ENCODE measurements at regions not wholly inside any gene's neighbourhood (a gene's known extent, or its start where the extent isn't known, plus 50 kb on each side); places are given as distances from the start of the nearest gene placed in this dataset.

DNA sequence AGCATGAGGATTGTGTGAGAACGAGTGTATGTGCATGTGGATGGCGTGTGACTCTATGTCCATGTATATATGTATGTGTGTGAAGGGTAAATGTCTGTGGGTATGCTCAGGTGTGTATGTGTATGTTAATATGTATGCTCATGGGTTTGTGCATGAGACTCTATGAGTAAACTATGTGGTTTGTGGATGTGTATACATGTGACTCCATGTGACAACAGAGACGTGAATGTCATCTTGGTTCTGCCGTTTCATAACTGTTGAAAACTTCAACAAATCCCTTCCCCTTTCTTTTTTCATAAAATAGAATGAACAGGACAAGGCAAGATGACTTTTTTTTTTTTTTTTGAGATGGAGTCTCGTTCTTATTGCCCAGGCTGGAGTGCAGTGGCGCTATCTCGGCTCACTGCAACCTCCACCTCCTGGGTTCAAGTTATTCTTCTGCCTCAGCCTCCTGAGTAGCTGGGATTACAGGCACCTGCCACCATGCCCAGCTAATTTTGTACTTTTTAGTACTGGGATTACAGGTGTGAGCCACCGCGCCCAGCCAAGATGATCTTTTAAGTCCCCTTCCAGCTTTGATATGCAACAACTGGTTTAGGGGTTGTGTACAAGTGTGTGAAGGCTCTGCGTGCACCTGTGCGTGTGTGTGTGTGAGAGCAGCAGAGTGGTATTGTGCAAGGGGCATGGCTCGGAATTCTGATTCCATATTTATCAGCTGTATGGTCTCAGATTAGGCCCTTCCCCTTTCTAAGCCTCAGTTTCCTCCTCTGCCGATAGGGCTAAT is 106.3 kb downstream of the EBNA1BP2 start:
- DNase-seq (ENCODE audit: low spot score): no peak
- Histone ChIP-seq H3K9ac (no peak overlapping the region), H3K27me3 (no peaks in the 10 kb centered on the region), H3K36me3 (no peaks in the 10 kb centered on the region), H3K9me3 (ENCODE audit: low read depth) (no peaks in the 10 kb centered on the region), H3K4me1 (peaks cover 20% of the 10 kb centered on the region), H4K20me1 (ENCODE audit: low read depth) (no peaks in the 10 kb centered on the region), H3F3A (ENCODE audit: low read depth) (peaks cover 5% of the 10 kb centered on the region), H3K4me3 (no peak overlapping the region), H3K4me2 (no peak overlapping the region), H3K79me2 (ENCODE audit: low read depth) (no peaks in the 10 kb centered on the region), H2AFZ (replicated peaks) (no peak overlapping the region), H3K27ac (no peak overlapping the region)
- H3K27me3 Mint-ChIP-seq (ENCODE audit: insufficient read depth, low read depth): peaks cover 18% of the 10 kb centered on the region
- H3K36me3 Mint-ChIP-seq: no peaks in the 10 kb centered on the region
- TF ChIP-seq, protein P1, sequence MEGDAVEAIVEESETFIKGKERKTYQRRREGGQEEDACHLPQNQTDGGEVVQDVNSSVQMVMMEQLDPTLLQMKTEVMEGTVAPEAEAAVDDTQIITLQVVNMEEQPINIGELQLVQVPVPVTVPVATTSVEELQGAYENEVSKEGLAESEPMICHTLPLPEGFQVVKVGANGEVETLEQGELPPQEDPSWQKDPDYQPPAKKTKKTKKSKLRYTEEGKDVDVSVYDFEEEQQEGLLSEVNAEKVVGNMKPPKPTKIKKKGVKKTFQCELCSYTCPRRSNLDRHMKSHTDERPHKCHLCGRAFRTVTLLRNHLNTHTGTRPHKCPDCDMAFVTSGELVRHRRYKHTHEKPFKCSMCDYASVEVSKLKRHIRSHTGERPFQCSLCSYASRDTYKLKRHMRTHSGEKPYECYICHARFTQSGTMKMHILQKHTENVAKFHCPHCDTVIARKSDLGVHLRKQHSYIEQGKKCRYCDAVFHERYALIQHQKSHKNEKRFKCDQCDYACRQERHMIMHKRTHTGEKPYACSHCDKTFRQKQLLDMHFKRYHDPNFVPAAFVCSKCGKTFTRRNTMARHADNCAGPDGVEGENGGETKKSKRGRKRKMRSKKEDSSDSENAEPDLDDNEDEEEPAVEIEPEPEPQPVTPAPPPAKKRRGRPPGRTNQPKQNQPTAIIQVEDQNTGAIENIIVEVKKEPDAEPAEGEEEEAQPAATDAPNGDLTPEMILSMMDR (IDR thresholded peaks at IDR 0.05): no peak
- no peak for TF ChIP-seq EZH2 (IDR thresholded peaks at IDR 0.05)
- TF ChIP-seq EZH2phosphoT487 (IDR thresholded peaks at IDR 0.05): no peak
- peaks cover 5% of the 10 kb centered on the region for H3K9me3 Mint-ChIP-seq
- peaks cover 67% of the 10 kb centered on the region for H3K4me1 Mint-ChIP-seq
- H3K27ac Mint-ChIP-seq: peak overlapping the region; percentile 40
- peak overlapping the region; percentile 3 for H3K4me3 Mint-ChIP-seq

DNA sequence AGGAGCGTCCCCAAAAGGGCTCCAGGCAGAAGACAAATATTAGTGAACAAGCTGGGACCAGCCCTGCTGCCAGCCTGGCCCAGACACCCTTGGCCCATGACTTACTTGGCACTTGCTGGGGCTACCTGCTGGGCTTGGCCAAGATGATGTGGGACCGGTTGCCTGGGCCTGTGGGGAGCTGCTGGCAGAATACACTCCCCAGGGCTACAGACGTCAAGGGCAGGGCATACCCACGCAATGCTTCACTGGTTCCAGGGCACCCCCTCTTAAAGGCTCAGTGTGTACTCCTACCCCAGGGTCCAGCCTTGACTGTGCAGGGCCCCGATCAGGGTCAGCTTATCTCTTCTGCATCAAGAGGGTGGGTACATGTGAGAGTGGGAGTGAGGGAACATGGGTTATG is 106.5 kb upstream of the SLC2A1 start:
- peaks cover 5% of the 10 kb centered on the region for H3K9me3 Mint-ChIP-seq
- Histone ChIP-seq H3F3A (ENCODE audit: low read depth) (peaks cover 2% of the 10 kb centered on the region), H3K36me3 (no peaks in the 10 kb centered on the region), H3K9me3 (ENCODE audit: low read depth) (no peaks in the 10 kb centered on the region), H3K4me3 (no peak overlapping the region), H3K27ac (no peak overlapping the region), H3K79me2 (ENCODE audit: low read depth) (no peaks in the 10 kb centered on the region), H2AFZ (replicated peaks) (no peak overlapping the region), H3K9ac (no peak overlapping the region), H3K4me2 (no peak overlapping the region), H4K20me1 (ENCODE audit: low read depth) (no peaks in the 10 kb centered on the region), H3K27me3 (no peaks in the 10 kb centered on the region), H3K4me1 (peaks cover 20% of the 10 kb centered on the region)
- TF ChIP-seq EZH2phosphoT487 (IDR thresholded peaks at IDR 0.05) (no peak), EZH2 (IDR thresholded peaks at IDR 0.05) (no peak)
- TF ChIP-seq, protein P1 (IDR thresholded peaks at IDR 0.05): no peak
- peaks cover 64% of the 10 kb centered on the region for H3K4me1 Mint-ChIP-seq
- DNase-seq (ENCODE audit: low spot score): no peak
- peak overlapping the region; percentile 3 for H3K4me3 Mint-ChIP-seq
- H3K27me3 Mint-ChIP-seq (ENCODE audit: insufficient read depth, low read depth): peaks cover 18% of the 10 kb centered on the region
- H3K36me3 Mint-ChIP-seq: no peaks in the 10 kb centered on the region
- peak overlapping the region; percentile 36 for H3K27ac Mint-ChIP-seq

GRCh38 chr1:43063394-43064219 is 104.9 kb upstream of the SLC2A1 start:
- Mint-ChIP-seq H3K4me1 (peaks cover 64% of the 10 kb centered on the region), H3K9me3 (peaks cover 5% of the 10 kb centered on the region), H3K27ac (peak overlapping the region; percentile 93), H3K27me3 (ENCODE audit: insufficient read depth, low read depth) (peaks cover 18% of the 10 kb centered on the region), H3K4me3 (no peak overlapping the region), H3K36me3 (no peaks in the 10 kb centered on the region)
- no peak overlapping the region for H2AFZ ChIP-seq (replicated peaks)
- H3K79me2 ChIP-seq (ENCODE audit: low read depth): no peaks in the 10 kb centered on the region
- no peaks in the 10 kb centered on the region for H3K27me3 ChIP-seq
- peaks cover 12% of the 10 kb centered on the region for H3F3A ChIP-seq (ENCODE audit: low read depth)
- no peaks in the 10 kb centered on the region for H4K20me1 ChIP-seq (ENCODE audit: low read depth)
- no peaks in the 10 kb centered on the region for H3K36me3 ChIP-seq
- peaks cover 16% of the 10 kb centered on the region for H3K4me1 ChIP-seq
- DNase-seq (ENCODE audit: low spot score): no peak
- no peak overlapping the region for H3K27ac ChIP-seq
- no peak overlapping the region for H3K4me3 ChIP-seq
- H3K9ac ChIP-seq: no peak overlapping the region
- H3K9me3 ChIP-seq (ENCODE audit: low read depth): no peaks in the 10 kb centered on the region
- no peak overlapping the region for H3K4me2 ChIP-seq
- TF ChIP-seq EZH2 (IDR thresholded peaks at IDR 0.05) (no peak), EZH2phosphoT487 (IDR thresholded peaks at IDR 0.05) (no peak)
- TF ChIP-seq, protein P1 (IDR thresholded peaks at IDR 0.05): no peak

Data from neural progenitor cell (in vitro differentiated cells).